ENCODE measurements at regions not wholly inside any gene's neighbourhood (a gene's known extent, or its start where the extent isn't known, plus 50 kb on each side); places are given as distances from the start of the nearest gene placed in this dataset.
"Not testable (repeated sequence)": the region's sequence is repeated elsewhere in the genome, so short reads cannot be mapped to it uniquely, and the experiment has no call there.

DNA sequence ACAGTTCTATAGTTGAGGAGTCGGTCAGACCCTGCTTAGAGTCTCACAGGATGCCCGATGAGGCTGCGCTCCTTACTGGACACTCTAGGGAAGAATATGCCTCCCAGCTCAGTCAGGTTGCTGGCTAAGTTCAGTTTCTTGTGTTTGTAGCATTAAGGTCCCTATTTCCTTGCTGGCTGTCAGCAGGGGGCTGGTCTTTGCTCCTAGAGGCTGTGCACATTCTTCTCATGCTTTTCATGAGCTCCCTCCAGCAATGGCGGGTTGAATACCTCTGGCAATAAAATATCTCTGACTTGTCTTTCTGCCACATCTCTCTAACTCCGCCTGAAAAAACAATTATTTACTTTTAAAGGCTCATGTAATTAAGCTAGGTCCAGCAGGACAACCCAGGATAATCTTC is 79.4 kb upstream of the DNAJC10 start:
- Mint-ChIP-seq H3K9me3 (no peaks in the 10 kb centered on the region), H3K4me1 (no peaks in the 10 kb centered on the region), H3K27ac (ENCODE audit: low read depth) (no peak overlapping the region), H3K4me3 (no peak overlapping the region), H3K36me3 (ENCODE audit: insufficient read depth) (no peaks in the 10 kb centered on the region), H3K27me3 (peaks cover 61% of the 10 kb centered on the region)
- DNase-seq (ENCODE audit: low spot score in 2 of 2) = no peak
- ATAC-seq (replicated peaks; ENCODE audit: extremely low read depth, poor library complexity, severe bottlenecking) = no peak

DNA sequence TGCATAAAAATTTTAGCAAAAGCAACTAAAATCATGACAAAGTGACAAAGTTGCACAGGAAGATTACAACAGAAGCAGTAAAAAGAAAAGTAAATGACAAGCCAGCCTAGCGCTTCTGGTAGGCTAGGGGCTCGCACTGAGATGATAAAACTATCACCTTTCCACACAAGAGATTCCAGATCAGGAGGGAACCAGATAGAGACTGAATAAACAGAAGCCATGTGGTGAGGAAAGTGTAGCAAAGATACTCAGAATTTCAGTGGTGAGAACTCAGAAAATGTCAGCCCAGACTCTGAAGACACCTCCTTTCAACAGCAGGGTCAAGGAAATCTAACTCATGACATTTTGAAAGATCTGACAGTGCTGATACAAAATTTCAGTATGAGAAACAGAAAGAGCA is 77.4 kb upstream of the DNAJC10 start:
- no peak overlapping the region for H3K4me3 Mint-ChIP-seq
- no peak overlapping the region for H3K27ac Mint-ChIP-seq (ENCODE audit: low read depth)
- H3K9me3 Mint-ChIP-seq = no peaks in the 10 kb centered on the region
- ATAC-seq (replicated peaks; ENCODE audit: extremely low read depth, poor library complexity, severe bottlenecking) = no peak
- no peaks in the 10 kb centered on the region for H3K36me3 Mint-ChIP-seq (ENCODE audit: insufficient read depth)
- no peaks in the 10 kb centered on the region for H3K4me1 Mint-ChIP-seq
- DNase-seq (ENCODE audit: low spot score in 2 of 2) = no peak
- H3K27me3 Mint-ChIP-seq = peaks cover 41% of the 10 kb centered on the region

DNA sequence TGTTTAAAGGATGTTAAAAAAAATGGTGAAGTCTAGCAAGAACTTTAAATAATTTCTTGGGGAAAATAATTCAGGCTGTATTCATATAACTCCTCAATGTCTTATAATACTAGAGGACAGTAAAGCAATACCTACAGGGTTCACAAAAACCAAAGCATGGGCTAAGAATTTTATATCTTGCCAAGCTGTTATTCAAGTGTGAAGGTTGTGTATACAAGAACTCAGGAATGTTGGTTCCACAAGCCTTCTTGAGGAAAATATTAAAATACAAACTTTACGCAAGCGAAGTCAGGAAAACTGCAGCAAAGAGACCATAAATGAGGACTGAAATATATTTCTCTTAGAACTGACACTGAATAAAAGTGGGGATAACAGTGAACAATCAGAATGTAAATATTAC is 76.1 kb upstream of the DNAJC10 start:
- DNase-seq (ENCODE audit: low spot score in 2 of 2) (no peak), ATAC-seq (replicated peaks; ENCODE audit: extremely low read depth, poor library complexity, severe bottlenecking) (no peak)
- Mint-ChIP-seq H3K27ac (ENCODE audit: low read depth) (no peak overlapping the region), H3K4me3 (no peak overlapping the region), H3K36me3 (ENCODE audit: insufficient read depth) (no peaks in the 10 kb centered on the region), H3K4me1 (no peaks in the 10 kb centered on the region), H3K9me3 (no peaks in the 10 kb centered on the region), H3K27me3 (peaks cover 37% of the 10 kb centered on the region)

DNA sequence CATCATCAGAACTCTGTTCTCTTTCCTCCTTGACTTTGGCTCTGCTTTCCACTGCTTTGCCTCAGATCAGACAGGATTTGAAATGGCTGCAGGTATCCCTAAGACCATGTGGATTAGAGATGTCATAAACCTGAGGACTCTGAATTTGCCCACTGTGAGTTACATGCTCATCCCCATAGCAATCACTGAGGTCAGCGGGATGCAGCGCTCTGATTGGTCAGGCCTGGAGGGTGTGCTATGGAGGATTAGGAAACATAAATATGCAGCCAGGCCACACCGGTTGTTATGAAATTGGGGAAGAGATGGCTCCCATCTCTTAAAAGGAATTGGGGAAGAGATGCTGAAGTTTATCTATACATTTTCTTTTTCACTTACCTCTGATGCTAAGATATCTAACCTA is 73.7 kb upstream of the DNAJC10 start:
- DNase-seq (ENCODE audit: low spot score in 2 of 2) (no peak), ATAC-seq (replicated peaks; ENCODE audit: extremely low read depth, poor library complexity, severe bottlenecking) (peak; percentile 52)
- H3K4me3 Mint-ChIP-seq = no peak overlapping the region
- H3K4me1 Mint-ChIP-seq = no peaks in the 10 kb centered on the region
- no peaks in the 10 kb centered on the region for H3K36me3 Mint-ChIP-seq (ENCODE audit: insufficient read depth)
- H3K27me3 Mint-ChIP-seq = peaks cover 25% of the 10 kb centered on the region
- H3K27ac Mint-ChIP-seq (ENCODE audit: low read depth) = no peak overlapping the region
- H3K9me3 Mint-ChIP-seq = no peaks in the 10 kb centered on the region

DNA sequence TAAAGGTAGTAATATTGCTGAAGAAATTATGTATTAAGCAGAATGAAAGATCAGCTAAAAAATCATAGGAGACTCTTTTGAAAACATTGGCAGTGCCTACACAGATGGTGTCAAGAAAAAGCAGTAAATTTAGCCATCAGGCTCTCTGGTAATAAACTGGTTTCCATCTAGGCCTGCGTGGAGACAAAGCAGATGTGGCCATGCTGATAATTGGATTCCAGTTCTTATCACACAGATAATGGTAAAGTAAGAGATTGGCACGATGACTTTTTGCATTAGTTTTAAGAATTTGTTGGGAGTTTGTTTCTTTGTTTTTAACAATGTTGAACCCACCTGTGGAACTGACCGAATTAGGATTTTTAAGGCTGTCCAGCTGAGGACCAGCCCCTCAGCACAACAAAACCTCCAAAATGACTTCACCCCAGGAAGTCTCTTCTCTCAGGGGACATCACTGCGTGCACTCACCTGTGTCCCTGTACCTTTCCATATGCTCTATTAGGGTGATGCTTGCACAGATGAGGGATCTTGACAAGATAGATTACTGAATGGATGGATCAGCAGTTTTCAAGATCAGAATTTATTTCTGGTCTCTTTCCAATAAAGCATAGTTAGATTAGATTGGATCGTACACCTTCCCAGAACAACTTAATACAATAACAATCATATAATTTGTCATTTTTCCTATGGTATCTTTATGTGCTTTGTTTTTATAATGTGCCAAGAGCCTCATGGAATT is 69.1 kb upstream of the DNAJC10 start:
- Mint-ChIP-seq H3K4me3 (no peak overlapping the region), H3K27ac (ENCODE audit: low read depth) (no peak overlapping the region), H3K4me1 (no peaks in the 10 kb centered on the region), H3K9me3 (no peaks in the 10 kb centered on the region), H3K36me3 (ENCODE audit: insufficient read depth) (no peaks in the 10 kb centered on the region), H3K27me3 (no peaks in the 10 kb centered on the region)
- DNase-seq (ENCODE audit: low spot score in 2 of 2) = no peak
- ATAC-seq (replicated peaks; ENCODE audit: extremely low read depth, poor library complexity, severe bottlenecking) = no peak

DNA sequence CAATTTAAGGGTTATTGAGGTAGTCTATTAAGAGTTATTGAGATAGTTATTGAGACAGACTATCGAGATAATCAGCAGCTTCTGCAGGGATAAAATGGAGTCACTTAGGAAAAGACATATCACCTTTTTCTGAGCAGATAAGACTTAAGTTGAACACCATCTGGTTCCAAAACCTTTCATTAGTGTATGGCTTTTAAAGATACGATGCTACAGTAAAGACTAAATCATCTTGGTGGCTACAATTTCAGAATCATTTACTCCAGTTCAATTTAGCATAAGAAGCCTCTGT is 68.6 kb upstream of the DNAJC10 start:
- H3K27ac Mint-ChIP-seq (ENCODE audit: low read depth) = no peak overlapping the region
- DNase-seq (ENCODE audit: low spot score in 2 of 2) (no peak), ATAC-seq (replicated peaks; ENCODE audit: extremely low read depth, poor library complexity, severe bottlenecking) (no peak)
- no peaks in the 10 kb centered on the region for H3K9me3 Mint-ChIP-seq
- no peak overlapping the region for H3K4me3 Mint-ChIP-seq
- H3K27me3 Mint-ChIP-seq = no peaks in the 10 kb centered on the region
- H3K36me3 Mint-ChIP-seq (ENCODE audit: insufficient read depth) = no peaks in the 10 kb centered on the region
- no peaks in the 10 kb centered on the region for H3K4me1 Mint-ChIP-seq

DNA sequence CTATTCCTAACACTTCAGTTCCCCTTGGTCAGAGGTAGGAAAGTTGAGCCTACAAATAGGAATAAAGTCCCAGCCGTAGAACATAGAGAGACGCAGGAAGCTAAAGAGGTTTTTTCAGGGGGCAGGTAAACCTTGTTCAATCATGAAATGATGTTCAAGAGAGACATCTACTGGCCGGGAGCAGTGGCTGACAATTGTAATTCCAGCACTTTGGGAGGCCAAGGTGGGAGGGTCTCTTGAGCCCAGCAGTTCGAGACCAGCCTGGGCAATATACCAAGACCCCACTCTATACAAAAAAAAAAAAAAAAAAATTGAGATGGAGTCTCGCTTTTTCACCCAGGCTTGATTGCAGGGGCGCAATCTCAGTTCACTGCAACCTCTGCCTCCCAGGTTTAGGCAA is 66.7 kb upstream of the DNAJC10 start:
- H3K36me3 Mint-ChIP-seq (ENCODE audit: insufficient read depth) = no peaks in the 10 kb centered on the region
- H3K4me1 Mint-ChIP-seq = no peaks in the 10 kb centered on the region
- ATAC-seq (replicated peaks; ENCODE audit: extremely low read depth, poor library complexity, severe bottlenecking) = no peak
- H3K4me3 Mint-ChIP-seq = no peak overlapping the region
- H3K9me3 Mint-ChIP-seq = no peaks in the 10 kb centered on the region
- no peaks in the 10 kb centered on the region for H3K27me3 Mint-ChIP-seq
- DNase-seq (ENCODE audit: low spot score in 2 of 2) = no peak
- no peak overlapping the region for H3K27ac Mint-ChIP-seq (ENCODE audit: low read depth)

DNA sequence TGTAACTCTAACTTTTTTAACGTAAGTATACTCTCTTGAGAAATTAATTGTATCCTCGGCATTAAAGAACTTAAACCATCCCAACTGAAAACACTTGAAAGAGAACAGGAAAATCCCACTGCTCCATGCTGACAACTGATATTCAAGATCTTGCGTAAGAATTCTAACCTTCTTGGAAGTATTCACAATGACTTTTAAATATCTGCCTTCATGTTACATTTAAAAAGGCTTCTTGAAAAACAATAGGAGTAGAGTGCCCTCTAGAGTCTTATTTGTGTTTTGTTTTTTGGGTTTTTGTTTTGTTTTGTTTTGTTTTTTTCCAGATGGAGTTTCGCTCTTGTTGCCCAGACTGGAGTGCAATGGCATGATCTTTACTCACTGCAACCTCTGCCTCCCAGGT is 65.4 kb upstream of the DNAJC10 start:
- H3K36me3 Mint-ChIP-seq (ENCODE audit: insufficient read depth) = no peaks in the 10 kb centered on the region
- no peak for DNase-seq (ENCODE audit: low spot score in 2 of 2)
- H3K4me1 Mint-ChIP-seq = no peaks in the 10 kb centered on the region
- peaks cover 11% of the 10 kb centered on the region for H3K27me3 Mint-ChIP-seq
- ATAC-seq (replicated peaks; ENCODE audit: extremely low read depth, poor library complexity, severe bottlenecking) = no peak
- no peaks in the 10 kb centered on the region for H3K9me3 Mint-ChIP-seq
- H3K27ac Mint-ChIP-seq (ENCODE audit: low read depth) = no peak overlapping the region
- no peak overlapping the region for H3K4me3 Mint-ChIP-seq

DNA sequence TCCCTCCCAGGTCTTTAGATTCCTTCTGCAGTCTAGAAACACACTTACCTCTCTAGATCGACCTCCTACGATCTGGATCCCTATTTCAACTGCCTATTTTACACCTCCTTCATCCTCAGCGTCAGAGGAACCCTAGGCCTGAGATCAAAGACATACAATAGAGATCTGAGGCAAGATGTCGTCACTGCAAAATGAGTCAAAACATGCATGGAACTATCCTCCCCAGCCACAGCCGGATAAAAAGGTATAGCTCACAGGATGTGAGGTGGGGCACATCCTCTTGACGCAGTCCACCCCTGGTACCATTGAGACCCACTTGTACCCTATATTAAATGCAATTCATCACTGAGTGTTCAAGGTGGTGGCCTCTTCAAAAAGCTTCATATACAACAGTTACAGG is 63.7 kb upstream of the DNAJC10 start:
- Mint-ChIP-seq H3K36me3 (ENCODE audit: insufficient read depth) (no peaks in the 10 kb centered on the region), H3K4me3 (no peak overlapping the region), H3K27me3 (peaks cover 18% of the 10 kb centered on the region), H3K9me3 (no peaks in the 10 kb centered on the region), H3K4me1 (no peaks in the 10 kb centered on the region), H3K27ac (ENCODE audit: low read depth) (no peak overlapping the region)
- ATAC-seq (replicated peaks; ENCODE audit: extremely low read depth, poor library complexity, severe bottlenecking) (no peak), DNase-seq (ENCODE audit: low spot score in 2 of 2) (no peak)

DNA sequence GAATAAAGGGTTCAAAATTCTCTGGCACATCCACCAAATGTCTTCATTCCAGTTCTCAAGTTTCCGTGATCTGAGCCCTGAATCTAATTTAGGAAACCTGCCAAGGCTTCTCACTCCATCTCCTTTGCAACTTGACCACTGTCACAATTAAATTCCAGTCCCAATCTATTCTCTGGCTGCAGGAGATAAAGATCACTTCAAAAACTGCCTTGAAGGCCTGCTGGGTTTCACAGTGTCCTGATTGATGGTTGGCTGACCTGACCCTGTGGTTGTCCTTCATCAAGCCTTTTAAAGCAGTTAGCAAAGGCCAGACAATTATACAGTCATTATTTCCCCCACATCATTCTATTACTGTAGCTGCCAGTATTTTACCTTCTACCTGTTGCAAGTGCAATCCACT is 60.3 kb upstream of the DNAJC10 start:
- Mint-ChIP-seq H3K4me1 (no peaks in the 10 kb centered on the region), H3K4me3 (no peak overlapping the region), H3K27me3 (peaks cover 35% of the 10 kb centered on the region), H3K36me3 (ENCODE audit: insufficient read depth) (no peaks in the 10 kb centered on the region), H3K27ac (ENCODE audit: low read depth) (no peak overlapping the region), H3K9me3 (no peaks in the 10 kb centered on the region)
- DNase-seq (ENCODE audit: low spot score in 2 of 2) (no peak), ATAC-seq (replicated peaks; ENCODE audit: extremely low read depth, poor library complexity, severe bottlenecking) (no peak)

DNA sequence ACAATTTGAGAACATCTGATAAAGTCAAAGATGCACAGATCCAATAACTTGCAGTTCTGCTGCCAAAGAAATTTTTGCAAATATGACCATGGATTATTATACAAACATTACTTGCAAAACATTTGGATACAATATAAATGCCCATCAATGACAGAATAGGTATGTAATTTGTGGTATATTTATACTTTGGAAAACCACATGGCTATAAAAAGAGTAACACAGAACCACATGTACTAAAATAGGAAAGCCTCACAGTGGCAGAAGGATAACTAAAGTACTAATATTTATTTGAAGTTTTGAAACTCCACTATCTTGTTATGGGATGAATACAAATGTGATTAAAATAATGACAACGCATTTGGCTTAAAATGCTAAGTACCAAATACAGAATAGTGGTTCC is 51.8 kb upstream of the DNAJC10 start:
- no peaks in the 10 kb centered on the region for H3K4me1 Mint-ChIP-seq
- H3K27ac Mint-ChIP-seq (ENCODE audit: low read depth) = no peak overlapping the region
- peaks cover 4% of the 10 kb centered on the region for H3K36me3 Mint-ChIP-seq (ENCODE audit: insufficient read depth)
- DNase-seq (ENCODE audit: low spot score in 2 of 2) = no peak
- no peaks in the 10 kb centered on the region for H3K27me3 Mint-ChIP-seq
- ATAC-seq (replicated peaks; ENCODE audit: extremely low read depth, poor library complexity, severe bottlenecking) = no peak
- H3K4me3 Mint-ChIP-seq = no peak overlapping the region
- H3K9me3 Mint-ChIP-seq = no peaks in the 10 kb centered on the region

DNA sequence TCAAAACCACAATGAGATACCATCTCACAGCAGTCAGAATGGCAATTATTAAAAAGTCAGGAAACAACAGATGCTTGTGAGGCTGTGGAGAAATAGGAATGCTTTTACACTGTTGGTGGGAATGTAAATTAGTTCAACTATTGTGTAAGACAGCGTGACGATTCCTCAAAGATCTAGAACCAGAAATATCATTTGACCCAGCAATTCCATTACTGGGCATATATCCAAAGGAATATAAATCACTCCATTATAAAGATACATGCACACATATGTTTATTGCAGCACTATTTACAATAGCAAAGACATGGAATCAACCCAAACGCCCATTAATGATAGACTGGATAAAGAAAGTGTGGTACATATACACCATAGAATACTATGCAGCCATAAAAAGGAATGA is 50.6 kb upstream of the DNAJC10 start:
- H3K27ac Mint-ChIP-seq (ENCODE audit: low read depth); H3K9me3 Mint-ChIP-seq: not testable (repeated sequence)

More for the DNA sequence above, 50.6 kb upstream of the DNAJC10 start:
- H3K4me1 Mint-ChIP-seq; H3K36me3 Mint-ChIP-seq (ENCODE audit: insufficient read depth); H3K4me3 Mint-ChIP-seq; H3K27me3 Mint-ChIP-seq; DNase-seq (ENCODE audit: low spot score in 2 of 2); ATAC-seq (replicated peaks; ENCODE audit: extremely low read depth, poor library complexity, severe bottlenecking): not testable (repeated sequence)

All from central memory CD8-positive, alpha-beta T cell (primary cell).